CD4-positive, alpha-beta T cell treated with Interleukin-10 for 1 hour (primary cell): ENCODE measurements at regions not wholly inside any gene's neighbourhood (a gene's known extent, or its start where the extent isn't known, plus 50 kb on each side); places are given as distances from the start of the nearest gene placed in this dataset.
"Not testable (repeated sequence)": the region's sequence is repeated elsewhere in the genome, so short reads cannot be mapped to it uniquely, and the experiment has no call there.

Experiments
- DNase-seq: peaks from one replicate; pipeline ENCODE4 v3.0.0-alpha.2; 2020

DNA sequence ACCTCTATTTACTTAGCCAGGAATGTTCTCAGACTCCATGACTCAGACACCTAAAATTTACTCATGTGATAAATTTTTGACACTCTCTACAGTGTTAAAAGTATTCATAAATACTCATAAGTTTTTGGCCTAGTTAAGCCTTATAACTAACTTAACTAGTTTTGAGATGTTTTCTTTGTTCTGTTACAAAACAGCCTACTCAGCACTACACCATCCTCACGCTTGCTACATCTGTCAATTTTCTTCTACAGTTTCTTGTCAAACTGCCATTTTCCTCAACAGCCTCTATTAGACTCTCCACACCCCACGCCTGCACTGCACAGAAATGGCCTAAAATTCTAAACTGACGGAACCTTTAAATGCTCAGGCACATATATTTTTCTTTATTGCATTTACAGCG is 195.5 kb downstream of the ANXA1 start:
- DNase-seq: no peak

DNA sequence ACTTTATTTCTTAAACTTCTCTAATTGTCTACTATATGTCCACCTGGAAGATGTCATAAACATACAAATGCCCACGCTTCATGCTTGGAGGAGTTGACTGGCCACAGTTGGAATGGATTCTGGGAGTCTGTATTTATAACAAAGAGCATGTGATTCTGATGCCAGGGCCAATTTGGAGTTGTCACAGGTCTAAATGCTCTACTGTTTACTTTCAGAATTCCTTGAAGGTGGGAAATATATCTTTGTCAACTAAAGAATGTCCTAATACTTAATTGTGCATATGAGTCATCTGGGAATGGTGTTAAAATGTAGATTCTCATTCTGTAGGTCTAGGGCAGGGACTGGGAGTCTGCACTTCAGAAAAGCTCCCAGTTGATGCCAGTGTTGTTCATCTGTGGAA is 196.1 kb downstream of the ANXA1 start:
- no peak for DNase-seq

DNA sequence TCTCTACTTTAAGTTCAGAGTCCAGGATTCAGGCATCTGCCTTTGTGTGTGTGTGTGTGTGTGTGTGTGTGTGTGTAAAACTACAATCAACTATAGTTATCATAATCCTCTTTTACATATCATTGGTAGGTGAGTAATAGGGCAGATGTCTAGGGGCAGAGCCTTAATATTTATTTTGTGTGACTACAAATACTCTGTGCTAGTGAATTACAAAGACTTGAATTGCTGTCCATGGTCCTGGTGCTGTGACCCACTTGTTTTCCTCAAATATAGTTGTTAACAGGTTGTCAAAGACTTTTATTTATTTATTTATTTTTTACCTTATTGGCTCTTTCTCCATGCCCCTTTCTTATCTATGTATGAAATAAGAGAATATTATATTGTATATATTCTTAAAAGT is 196.8 kb downstream of the ANXA1 start:
- DNase-seq: no peak

DNA sequence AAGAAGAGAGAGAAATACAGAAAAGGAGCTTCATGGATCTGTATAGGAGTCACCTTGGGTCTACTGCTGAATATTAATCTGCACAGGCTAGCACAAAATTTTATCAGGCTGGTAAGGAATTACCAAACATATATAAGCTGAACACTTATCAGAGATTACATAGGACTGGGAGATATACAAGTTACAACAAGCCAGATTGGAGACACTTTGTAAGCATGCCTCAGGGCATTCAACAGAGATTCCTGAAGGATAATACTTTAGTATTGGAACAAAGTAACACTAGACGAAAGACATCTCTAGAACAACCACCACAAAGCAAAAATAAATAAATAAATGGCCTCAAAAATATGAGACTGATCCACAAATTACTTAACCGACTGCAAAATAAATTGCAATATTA is 197.8 kb downstream of the ANXA1 start:
- no peak for DNase-seq

GRCh38 chr9:73357607-73358006 is 205.9 kb downstream of the ANXA1 start:
- DNase-seq: no peak

GRCh38 chr9:73370053-73370452 is 218.4 kb downstream of the ANXA1 start:
- no peak for DNase-seq

- no peak for DNase-seq
Measured at GRCh38 chr9:73371801-73372200, 220.1 kb downstream of the ANXA1 start.

GRCh38 chr9:73380411-73380810 is 228.7 kb downstream of the ANXA1 start:
- DNase-seq: no peak

GRCh38 chr9:73402081-73403028 is 250.7 kb downstream of the ANXA1 start:
- DNase-seq: no peak

- no peak for DNase-seq
Measured at GRCh38 chr9:73411494-73411893, 259.8 kb downstream of the ANXA1 start.

- no peak for DNase-seq
Measured at GRCh38 chr9:73412874-73413273, 261.2 kb downstream of the ANXA1 start.

DNA sequence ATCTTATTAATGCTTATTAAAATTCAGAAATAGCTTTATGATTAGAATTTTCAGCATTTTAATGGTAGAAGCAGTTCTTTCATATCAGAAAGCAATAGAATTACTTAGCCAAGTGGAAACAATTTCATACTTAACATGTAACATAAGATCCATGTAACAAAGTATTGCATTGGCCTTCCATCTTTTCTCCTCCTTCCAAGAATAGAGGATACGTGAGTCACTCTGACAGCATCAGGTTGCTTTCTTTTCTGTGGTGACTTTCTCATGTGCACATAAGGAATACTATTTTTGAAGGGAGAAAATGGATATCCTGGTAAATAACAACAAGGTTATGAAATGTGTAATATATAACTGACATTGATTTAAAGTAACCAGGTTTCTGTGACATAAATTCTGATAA is 272.2 kb downstream of the ANXA1 start:
- no peak for DNase-seq

GRCh38 chr9:73426269-73426668 is 274.6 kb downstream of the ANXA1 start:
- no peak for DNase-seq

- DNase-seq: no peak
Measured at GRCh38 chr9:73434826-73435225, 283.2 kb downstream of the ANXA1 start.

DNA sequence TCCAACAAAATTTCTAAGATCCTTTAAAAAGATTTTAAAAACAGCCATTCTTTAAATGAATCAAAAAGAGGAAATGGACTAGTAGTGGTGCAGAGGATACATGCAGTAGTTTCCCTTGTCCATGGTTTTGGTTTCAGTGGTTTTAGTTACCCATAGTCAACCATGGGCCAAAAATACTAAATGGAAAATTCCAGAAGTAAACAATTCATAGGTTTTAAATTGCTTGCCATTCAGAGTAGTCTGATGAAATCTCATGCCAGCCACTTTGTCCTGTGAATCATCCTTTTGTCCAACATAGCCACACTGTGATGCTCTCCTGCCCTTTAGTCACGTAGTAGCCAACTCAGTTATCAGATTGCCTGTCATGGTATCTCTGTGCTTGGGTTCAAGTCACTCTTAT is 286.1 kb downstream of the ANXA1 start:
- DNase-seq: no peak

- DNase-seq: not testable (repeated sequence)
Measured at GRCh38 chr9:73439839-73440238, 288.2 kb downstream of the ANXA1 start.

DNA sequence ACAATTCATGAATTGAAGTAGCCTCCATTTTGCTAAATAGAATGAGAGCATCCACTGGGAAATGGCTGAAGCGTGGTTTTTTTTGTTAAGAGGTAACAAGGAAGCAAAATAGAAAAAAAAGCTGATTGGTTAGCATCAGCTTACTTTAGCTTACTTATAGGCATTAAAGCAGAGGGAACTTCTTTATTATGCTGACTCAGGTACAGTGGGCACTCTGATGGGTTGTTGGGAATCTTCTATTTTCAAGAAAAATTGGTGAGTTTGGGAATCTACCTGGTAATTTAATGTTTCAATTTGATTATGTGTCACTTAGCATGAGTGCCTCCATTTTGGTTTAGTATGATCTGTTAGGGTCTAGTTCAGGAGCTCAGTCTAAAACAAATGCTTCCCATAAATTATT is 289.6 kb downstream of the ANXA1 start:
- DNase-seq: no peak

DNA sequence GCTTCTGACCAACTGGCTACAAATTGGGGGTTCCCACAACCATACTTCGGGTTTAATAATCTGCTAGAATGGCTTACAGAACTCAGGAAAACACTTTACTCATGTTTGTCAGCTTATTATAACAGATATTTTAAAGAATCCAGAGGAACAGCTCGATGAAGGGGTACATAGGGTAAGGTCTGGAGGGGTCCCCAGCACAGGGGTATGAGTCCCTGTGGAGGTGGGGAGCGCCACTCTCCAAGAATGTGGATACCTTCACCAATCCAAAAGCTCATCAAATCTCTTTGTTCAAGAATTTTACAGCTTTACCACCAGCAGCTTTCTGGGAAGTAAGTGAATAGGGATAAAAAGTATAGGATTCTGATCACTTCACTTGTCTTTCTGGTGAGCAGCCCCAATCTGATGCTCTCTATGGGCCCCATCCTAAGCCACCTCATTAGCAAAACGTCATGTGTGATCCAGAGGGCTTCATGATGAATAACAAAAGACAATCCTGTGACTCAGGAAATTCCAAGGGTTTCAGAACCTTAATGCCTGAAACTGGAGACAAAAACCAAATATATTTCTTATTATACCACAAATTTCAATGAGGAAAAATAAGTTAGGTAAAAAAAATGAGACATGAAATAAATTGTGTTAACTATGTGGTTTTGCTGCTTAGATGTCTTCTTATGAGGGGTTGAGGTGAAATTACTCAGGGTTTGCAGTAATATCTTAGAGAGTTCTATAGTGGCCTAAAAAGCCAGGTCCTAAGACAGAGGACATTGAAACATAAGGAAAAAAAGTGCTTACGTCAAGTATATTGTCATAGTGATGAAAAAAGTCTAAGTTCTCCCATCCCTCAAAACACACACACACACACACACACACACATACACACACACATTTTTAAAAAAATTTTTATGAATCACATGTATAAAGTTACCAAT is 290.5 kb downstream of the ANXA1 start:
- no peak for DNase-seq

DNA sequence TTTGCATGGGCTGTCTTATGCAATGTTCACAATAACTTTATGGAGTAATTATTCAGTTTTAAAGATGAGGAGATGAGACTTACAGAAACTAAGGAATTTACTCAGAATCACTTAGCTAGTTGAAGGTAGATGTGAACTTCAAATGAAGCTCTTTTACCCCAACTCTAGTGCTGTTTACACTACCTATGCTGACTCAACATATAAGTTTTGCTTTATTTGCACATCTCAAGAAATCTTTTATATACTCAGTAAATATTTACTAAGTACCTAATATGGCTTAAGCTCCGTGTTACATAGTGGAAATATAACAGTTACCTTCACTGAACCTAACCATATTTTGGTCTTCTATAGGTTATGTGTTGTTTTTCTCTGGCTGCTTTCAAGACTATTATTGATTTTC is 293.2 kb downstream of the ANXA1 start:
- no peak for DNase-seq

- DNase-seq: not testable (repeated sequence)
Measured at GRCh38 chr9:73445384-73445783, 293.7 kb downstream of the ANXA1 start.

GRCh38 chr9:73446306-73446705 is 294.6 kb downstream of the ANXA1 start:
- no peak for DNase-seq

DNA sequence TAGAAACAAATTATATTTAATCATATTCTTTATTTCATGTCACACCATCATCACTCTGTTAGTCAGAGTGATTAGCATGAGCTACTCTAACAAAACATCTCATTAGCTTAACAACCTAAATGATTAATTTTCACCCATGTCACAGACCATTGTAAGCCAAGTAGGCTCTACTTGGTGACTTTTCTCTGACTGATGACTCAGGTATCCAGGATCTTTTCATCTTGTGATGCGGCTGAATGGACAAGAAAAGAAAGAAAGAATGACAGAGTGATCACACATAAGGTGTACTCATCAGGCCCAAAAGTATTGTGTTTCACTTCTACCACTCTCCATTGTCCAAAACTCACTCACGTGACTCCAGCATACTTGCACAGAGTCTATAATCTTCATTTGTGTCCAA is 299.3 kb downstream of the ANXA1 start:
- DNase-seq: no peak

DNA sequence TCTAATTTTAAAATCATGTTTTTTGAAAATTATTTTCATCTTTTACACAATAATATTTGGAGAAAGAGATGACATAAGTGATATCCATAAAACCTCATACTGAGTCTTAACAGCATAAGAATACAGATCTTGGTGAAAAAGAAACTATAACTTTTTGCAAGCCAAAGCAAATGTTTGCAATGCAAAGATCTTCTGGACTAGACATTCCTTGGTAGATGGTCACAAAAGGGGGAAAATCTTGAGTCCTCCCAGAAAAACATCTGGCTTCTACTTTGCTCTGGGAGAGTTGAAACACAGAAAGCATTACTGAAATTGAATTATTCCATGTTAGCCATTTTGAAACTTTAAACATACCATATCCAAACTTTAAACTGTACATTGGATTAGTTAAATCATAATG is 308.2 kb downstream of the ANXA1 start:
- DNase-seq: no peak

DNA sequence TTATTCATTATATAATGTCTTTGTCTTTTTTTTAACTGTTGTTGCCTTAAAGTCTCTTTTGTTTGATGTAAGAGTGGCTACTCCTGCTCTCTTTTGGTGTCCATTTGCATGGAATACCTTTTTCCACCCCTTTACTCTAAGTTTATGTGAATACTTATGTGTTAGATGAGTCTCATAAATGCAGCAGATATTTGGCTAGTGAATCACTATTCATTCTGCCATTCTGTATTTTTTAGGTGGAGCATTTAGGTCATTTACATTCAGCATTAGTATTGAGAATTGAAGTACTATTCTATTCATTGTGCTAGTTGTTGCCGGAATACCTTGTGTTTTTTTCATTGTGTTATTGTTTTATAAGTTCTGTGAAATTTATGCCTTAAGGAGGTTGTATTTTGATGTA is 317.1 kb downstream of the ANXA1 start:
- DNase-seq: no peak
